ENCODE measurements at regions not wholly inside any gene's neighbourhood (a gene's known extent, or its start where the extent isn't known, plus 50 kb on each side); places are given as distances from the start of the nearest gene placed in this dataset.

GRCh38 chr10:90420637-90421318 lies 437.1 kb downstream of the HTR7 start:
- DNase-seq, result no peak

DNA sequence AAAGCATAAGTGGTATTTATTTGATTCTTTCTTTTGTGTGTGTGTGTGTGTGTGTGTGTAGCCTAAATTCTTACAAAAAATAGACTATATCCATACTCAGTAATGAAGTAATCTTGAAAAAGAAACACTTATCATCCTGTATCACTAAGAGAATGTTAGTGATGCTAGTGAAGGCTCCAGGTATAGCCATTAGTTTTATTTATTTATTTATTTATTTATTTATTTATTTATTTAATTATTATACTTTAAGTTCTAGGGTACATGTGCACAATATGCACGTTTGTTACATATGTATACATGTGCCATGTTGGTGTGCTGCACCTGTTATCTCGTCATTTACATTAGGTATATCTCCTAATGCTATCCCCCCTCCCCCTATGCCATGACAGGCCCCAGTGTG lies 436.0 kb downstream of the HTR7 start:
- no peak for DNase-seq

DNA sequence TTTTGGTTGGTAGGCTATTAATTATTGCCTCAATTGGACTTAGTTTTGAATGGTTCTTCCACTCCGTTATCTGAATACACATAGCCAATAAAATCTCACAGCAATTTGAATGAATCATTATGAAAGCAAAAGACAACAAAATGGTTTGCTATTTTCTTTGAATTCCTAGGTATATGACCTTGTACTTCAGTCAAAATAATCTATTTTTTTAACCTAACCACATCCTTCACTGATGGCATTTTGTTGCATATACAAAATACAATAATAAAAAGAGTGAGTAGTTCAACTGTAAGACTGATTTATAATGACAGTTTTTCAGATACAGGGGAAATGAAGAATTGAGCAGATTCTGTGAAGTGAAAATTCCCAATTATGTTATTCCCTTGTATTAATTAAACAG lies 433.1 kb downstream of the HTR7 start:
- DNase-seq, result no peak

GRCh38 chr10:90430186-90430585 lies 427.7 kb downstream of the HTR7 start:
- DNase-seq, result no peak

DNA sequence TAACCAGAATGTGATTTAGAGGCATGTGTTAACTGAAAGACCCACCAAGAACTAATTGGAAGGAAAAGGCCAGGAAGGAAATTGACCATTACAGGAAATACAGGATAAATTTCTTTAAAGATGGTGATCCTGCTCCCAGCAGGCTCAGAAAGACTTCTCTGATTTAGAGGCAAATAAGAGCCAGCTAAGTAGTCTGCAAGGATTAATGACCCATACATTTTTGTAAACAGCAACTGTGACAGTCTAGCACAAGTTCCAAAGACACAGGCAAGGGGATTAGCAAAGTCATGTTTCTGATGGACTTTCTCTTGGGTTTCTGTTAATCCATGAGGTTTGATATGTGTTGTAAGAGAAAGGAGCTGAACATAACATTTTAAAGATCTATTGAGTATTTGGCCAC lies 425.0 kb downstream of the HTR7 start:
- DNase-seq, result no peak

DNA sequence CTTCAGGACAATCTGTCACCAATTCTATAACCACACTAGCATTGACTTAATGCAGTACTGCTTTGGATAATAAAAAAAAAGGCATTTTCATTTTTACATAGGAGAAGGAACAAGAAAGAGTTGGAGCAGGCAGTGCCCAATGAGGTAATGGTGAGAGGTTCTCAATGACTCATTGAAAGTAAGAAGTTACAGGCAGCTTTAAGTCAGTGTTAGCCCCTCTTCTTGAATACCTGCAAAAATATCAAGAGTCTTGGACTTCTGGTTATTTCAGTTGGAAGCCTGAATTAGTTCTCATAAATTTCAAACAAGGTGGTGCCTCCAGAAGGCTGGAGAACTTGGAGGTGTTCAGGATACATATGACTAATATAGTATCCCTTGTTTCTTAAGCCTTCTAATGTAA lies 422.5 kb downstream of the HTR7 start:
- DNase-seq, result no peak

DNA sequence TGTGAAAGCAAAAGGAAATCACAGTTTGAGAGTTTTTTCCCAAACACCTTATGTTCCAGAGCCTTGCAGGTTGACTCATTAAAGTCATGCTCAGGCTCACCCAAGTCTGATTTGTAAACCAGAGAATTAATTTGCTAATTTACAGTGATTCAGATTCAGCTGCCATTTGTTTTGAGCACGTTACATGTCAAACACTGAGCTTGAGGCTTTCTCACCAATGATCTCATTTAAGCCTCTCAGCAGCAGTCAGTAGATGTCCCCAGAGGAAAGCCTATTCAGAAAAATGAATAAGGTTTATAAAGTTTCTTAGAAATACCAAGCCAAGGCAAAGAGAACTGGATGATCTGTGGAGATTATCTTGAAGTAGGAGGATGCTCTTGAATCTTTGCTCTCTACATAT lies 420.4 kb downstream of the HTR7 start:
- no peak for DNase-seq

GRCh38 chr10:90440870-90441269 lies 417.0 kb downstream of the HTR7 start:
- DNase-seq, result no peak

DNA sequence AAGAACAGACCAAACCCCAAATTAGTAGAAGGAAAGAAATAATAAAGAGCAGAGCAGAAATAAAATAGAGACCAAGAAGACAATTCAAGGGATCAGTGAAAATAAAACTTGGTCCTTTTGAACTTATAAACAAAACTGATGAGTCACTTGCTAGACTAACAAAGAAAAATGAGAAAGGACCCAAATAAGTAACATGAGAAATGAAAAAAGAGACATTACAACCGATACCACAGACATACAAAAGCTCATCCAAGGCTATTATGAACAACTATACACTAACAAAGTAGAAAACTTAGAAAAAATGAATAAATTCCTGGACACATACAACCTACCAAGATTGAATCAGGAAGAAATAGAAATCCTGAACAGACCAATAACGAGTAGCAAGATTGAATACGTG lies 414.5 kb downstream of the HTR7 start:
- no peak for DNase-seq

DNA sequence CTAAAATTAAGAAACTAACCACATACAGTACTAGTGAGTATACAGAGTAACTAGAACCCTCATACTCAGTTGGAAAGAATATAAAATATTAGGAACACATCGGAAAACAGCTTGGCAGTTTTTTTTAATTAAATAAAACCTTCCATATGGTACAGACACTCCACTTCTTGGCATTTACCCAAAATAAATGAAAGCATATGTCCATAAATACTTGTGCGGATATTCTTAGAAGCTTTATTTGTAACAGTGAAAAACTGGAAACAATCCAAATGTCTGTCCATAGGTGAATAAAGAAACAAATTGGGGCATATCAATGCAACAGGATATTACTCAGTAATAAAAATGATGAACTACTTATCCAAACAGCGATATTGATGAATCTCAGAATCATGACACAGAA lies 410.0 kb downstream of the HTR7 start:
- no peak for DNase-seq

GRCh38 chr10:90450797-90451196 lies 407.0 kb downstream of the HTR7 start:
- DNase-seq, result no peak

- no peak for DNase-seq
Observed at GRCh38 chr10:90451283-90451682, 406.6 kb downstream of the HTR7 start.

DNA sequence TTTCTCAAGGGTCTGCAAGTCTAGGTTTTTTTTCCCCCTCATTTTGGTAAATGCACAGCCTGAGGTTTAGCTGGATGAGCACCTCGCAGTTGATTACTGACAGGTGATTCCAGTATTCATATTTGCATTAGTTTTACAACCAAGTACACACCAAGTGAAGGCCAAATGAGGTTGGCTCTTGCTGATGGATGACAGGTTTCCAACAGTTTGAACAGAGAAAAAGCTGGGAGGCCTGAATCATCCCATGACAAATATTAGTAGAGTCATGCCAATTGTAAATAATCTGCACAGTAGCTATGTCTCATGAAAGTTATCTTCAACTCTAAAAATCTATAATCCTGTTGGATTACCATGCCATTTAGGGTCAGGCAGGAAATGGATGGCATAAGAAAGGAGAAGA lies 399.8 kb downstream of the HTR7 start:
- no peak for DNase-seq

- no peak for DNase-seq
Observed at GRCh38 chr10:90458571-90458970, 399.3 kb downstream of the HTR7 start.

GRCh38 chr10:90461437-90462155 lies 396.2 kb downstream of the HTR7 start:
- no peak for DNase-seq

- no peak for DNase-seq
Observed at GRCh38 chr10:90462749-90463470, 394.9 kb downstream of the HTR7 start.

- DNase-seq, result no peak
Observed at GRCh38 chr10:90464329-90464728, 393.5 kb downstream of the HTR7 start.

- no peak for DNase-seq
Observed at GRCh38 chr10:90470966-90471365, 386.9 kb downstream of the HTR7 start.

GRCh38 chr10:90480466-90480865 lies 377.4 kb downstream of the HTR7 start:
- DNase-seq, result no peak

DNA sequence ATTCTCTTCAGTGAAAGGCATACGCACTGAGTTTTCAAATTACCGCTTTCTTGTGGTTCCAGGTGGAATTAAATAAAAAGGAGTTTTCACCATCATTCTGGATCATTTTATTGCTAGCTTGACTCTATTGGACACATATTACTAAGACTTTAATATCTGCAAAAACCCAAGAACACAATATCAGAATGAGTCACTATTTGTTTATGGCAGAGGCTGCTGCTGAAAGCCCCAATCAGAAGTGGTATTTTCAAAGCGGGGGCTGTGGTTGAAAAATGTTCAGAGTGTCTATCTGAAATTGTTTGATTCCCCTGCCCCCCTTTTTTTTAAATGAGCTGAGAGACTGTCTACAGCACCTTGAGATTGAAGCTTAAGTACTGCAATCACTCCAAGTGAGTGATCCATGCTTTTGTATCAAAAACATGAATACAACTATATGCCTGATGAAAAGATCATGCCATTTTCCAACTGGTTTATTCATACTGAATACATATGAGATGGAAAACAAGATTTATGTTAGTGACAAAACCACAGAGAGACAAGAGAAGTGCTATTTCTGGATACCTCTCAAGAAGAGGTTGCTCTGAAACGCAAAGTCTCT lies 376.4 kb downstream of the HTR7 start:
- DNase-seq, result no peak

GRCh38 chr10:90484518-90484917 lies 373.3 kb downstream of the HTR7 start:
- DNase-seq, result no peak

- no peak for DNase-seq
Observed at GRCh38 chr10:90494183-90494582, 363.7 kb downstream of the HTR7 start.

DNA sequence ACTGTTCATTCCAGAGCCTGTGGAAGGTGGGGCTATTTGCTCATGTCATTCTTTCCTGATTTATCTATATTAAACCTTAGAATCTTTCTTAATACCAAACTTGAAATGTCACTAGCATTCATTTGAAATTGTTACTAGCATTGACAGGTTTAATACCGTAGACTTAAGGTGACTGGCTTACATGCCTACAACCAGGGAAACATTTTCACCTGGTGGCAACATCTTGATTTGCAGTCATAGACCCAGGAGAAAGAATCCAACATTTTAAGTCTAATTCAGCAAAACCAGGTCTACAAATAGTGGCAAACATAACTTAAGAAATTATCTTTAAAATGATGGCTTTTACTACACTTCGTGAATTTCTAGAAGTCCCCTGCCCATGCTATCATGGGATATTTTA lies 353.7 kb downstream of the HTR7 start:
- no peak for DNase-seq

DNA sequence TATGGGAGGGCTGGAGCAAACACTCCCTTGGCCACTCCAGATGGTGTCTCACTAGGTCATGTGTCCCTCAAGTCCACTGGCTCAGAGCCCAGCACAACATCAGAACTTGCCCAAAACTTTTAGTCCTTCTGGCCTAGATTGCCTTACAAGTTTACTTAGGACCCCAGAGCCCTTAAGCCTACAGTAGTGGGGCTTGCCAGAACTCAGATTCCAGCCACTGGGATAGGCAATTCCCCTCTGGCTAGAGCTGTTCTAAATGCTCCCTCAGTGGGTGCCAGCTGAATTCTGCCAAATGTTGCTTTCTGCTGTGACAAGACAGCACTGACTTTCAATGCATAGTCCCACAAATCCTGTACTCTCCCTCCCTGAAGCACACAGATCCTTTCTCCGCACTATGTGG lies 331.1 kb downstream of the HTR7 start:
- DNase-seq, result no peak

All from right hindlimb (tissue), 1 donor.